HG02642 (cell line): ENCODE measurements at regions not wholly inside any gene's neighbourhood (a gene's known extent, or its start where the extent isn't known, plus 50 kb on each side); places are given as distances from the start of the nearest gene placed in this dataset.

Experiments used
- ATAC-seq: cut with Tn5 transposase; IDR thresholded peaks from one replicate; pipeline ENCODE4 v1.9.1; 2021; ENCODE audit warnings: mild to moderate bottlenecking; ENCODE audit not compliant: unreplicated experiment, poor library complexity

DNA sequence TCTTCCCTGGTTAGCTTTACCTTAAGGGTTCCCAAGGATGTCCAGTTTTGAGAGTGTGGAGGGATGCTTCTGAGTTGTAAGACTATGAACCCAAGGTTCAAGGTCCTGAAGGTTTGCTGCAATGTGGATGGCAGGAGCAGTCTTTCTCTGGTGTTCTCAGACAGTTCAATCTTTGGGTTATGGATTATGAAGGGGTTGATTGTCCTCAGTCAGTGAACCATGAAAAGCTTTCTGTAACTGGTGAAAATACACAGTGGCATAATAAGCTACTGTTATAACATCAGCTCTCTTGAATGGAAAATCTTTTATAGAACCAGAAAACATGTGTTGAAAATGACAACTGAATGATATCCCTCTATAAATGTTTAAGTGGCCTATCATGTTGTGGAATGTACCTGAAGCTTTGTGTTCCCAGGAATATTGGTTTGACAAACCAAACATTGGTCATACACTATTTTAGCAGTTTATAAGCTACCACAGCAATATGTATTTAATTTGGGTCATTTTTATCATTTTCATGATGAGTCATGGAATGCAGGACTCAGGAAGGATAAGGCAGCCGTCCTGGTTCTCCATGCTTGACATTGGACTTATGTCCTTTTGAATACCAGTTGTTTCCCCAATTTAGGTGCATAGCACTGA lies 1041.8 kb upstream of the ARRDC3 start:
- no peak for ATAC-seq

DNA sequence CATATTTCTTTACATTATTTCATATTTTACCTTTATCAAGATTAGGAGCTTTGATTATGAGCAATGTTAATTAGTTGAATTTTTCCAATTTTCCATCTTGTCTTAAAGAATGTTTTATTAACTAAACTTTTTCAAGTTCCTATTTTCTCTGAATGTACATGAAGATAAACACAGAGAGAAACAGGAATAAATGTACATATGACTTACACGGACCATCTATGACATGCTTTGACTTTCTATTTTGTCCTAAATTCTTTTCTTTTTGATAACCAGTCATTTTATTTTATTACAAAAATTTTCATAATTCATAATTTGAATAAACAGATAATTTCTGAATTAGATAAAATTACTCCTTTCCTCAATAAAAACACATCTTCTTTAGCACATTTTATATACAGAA lies 1038.8 kb upstream of the ARRDC3 start:
- no peak for ATAC-seq

DNA sequence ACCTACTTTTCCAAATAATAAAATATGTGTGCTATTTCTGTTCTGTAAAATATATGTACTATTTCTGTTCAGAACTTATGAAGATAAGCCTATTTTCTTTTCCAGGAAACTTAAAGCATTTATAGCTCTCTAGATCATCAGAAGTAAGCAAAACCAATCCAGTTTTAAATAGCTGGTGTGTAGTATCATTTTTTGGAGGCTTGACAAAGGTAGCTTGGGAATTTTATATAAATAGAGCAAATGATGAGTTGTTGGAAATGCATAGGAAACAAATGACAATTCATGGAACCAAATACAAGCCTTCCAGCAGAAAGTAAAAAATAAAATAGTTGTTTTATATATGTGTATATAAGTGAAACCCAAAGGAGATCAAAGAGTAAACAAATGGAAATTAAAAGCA lies 1038.1 kb upstream of the ARRDC3 start:
- no peak for ATAC-seq

- ATAC-seq = no peak
These were observed 1036.1 kb upstream of the ARRDC3 start for GRCh38 chr5:92419261-92419660.

DNA sequence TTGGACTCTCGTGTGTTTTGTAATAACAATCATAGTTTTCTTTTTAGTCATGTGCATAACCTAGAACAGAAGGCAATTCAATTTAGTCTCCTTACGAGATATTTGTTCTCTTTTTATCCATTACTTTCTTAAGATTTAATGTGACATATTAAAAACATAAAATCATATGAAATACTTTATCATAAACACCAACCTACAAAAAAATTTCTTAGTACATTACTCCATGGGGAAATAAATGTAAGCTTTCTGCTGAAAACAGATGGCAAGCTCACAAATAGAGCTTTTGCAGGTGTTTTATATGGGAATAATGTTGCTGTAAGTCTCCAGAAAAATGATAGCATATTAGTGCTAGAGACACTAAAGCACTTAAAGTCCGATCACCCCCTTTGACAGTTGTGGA lies 1035.2 kb upstream of the ARRDC3 start:
- ATAC-seq = no peak

GRCh38 chr5:92409134-92409533 lies 1026.0 kb upstream of the ARRDC3 start:
- no peak for ATAC-seq

DNA sequence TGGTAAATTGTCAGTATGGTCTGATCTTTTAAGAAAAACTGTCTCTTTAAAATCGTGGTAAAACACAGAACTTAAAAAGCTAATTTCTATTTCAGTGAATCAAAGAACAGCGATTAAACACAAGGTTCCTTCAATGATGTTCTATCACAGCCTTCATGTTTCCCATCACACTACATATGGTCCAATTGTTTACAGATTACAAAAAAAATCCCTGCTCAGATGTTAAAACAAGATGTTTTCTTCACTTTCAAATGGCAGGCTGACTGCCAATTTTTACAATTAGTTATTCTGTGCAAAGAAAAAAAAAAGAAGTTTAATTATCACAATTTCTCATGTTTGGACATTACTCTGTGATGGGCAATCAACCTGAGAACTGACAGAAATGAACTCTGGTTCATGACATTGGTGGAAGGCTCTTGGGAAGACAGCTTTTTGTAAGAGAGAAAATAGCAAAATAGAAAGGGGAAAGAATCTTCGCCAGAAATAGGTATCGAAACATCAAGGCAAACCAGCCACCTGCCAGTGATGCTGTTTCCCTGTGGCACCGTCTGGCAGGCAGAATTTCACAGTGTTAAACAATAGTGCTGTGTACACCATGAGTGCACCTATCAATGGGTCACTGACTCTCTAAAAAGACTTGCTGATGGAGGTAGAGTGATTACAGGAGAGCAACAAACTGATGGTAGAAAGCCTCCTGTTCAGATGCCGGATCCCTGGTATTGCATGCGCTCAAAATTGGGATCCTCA lies 1020.0 kb upstream of the ARRDC3 start:
- no peak for ATAC-seq

- ATAC-seq = no peak
These were observed 1018.9 kb upstream of the ARRDC3 start for GRCh38 chr5:92402045-92402444.

DNA sequence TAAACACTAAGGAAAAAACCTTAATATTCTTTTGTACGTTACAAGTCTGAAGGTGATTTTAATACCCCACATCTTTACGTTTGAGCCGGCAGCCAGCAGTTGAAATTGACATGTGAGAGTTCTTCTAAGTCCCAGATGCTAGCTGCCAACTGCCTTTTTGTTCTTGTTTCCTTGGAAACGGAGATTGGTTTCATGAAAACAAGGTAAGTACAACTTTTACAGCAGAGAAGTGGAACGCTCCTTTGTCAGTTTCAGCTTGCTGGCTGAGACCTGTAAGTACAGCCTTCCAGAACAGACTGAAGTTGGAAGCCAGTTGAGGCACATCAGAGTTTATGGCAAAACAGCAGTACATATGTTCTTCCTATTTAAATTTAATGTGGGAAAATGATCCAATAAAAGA lies 1018.4 kb upstream of the ARRDC3 start:
- no peak for ATAC-seq

DNA sequence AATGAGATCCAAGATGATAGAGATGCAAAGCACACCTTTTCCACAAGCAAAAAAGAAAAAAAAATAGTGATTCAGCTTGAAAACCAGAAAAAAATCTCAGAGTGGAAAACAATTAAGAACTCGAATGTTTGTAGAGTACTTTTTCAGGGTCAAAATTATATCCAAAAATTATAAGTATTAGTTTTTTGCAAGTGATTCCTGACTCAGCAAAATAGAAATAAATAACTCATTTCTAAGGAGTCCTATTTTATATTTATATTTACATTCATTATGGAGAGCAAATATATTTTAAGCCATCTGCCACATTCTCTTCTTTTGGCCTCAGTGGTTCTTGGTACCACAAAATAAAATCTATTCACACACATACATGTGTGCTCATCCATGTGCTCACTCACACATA lies 1011.8 kb upstream of the ARRDC3 start:
- ATAC-seq = no peak

GRCh38 chr5:92390657-92391056 lies 1007.5 kb upstream of the ARRDC3 start:
- no peak for ATAC-seq

- no peak for ATAC-seq
These were observed 997.1 kb upstream of the ARRDC3 start for GRCh38 chr5:92380069-92380770.

- ATAC-seq = no peak
These were observed 996.0 kb upstream of the ARRDC3 start for GRCh38 chr5:92378966-92379611.

- no peak for ATAC-seq
These were observed 991.7 kb upstream of the ARRDC3 start for GRCh38 chr5:92374859-92375258.

- ATAC-seq = no peak
These were observed 989.6 kb upstream of the ARRDC3 start for GRCh38 chr5:92372766-92373165.

GRCh38 chr5:92371889-92372235 lies 988.7 kb upstream of the ARRDC3 start:
- ATAC-seq = no peak

DNA sequence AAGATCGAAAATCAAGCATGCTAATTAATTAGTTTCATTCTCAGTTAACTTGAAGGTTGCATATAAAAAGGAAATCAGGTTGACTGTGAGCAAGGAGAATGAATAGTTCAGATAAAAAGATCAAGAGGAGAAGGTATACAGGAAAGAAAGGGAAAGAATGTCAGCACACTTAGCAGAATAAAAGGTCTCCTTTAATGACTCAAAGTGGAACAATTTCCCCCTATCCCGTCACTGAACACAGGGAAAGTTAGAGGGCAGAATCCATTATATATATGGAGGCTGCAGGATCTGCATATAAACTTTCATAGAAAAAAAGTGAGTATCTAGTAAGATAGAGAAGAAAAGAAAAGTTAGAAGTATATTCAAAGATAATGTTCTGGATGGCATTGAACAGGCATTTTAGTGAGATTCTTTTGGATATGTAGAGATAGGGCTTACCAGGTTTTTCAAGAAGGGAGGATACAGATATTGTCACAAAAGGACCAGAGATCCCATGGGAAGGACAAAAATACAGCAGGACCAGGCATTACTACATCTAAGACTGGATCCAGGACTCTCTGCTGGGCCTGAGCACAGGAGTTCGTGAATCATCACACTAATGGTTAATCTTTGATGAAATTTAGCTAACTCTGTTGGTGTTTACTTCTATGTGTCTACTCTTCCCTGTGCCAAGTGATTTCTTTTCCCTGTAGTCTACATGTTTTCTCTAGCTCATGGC lies 988.2 kb upstream of the ARRDC3 start:
- no peak for ATAC-seq

GRCh38 chr5:92370032-92370431 lies 986.9 kb upstream of the ARRDC3 start:
- ATAC-seq = no peak

- no peak for ATAC-seq
These were observed 986.5 kb upstream of the ARRDC3 start for GRCh38 chr5:92369587-92369986.

GRCh38 chr5:92364986-92365550 lies 982.0 kb upstream of the ARRDC3 start:
- no peak for ATAC-seq
